Lung (tissue), 11 donors: ENCODE measurements at regions not wholly inside any gene's neighbourhood (a gene's known extent, or its start where the extent isn't known, plus 50 kb on each side); places are given as distances from the start of the nearest gene placed in this dataset.

Experiments used
- ATAC-seq: fragments of 200-7000 bp; cut with Tn5 transposase; one replicate; pipeline ENCODE4 v1.9.1; 2020; ENCODE audit warnings: moderate number of reproducible peaks; ENCODE audit not compliant: insufficient read depth, low FRiP score
- DNase-seq, 3 donors: peaks; one replicate each; pipeline ENCODE4 v3.0.0-alpha.2; 2013 to 2017
- H3K27ac ChIP-seq, 2 donors: one replicate each; pipeline ENCODE4 v1.5.1; 2013; ENCODE audit warnings: mild to moderate bottlenecking in 2 of 2, moderate library complexity in 2 of 2, control low read depth in 1 of 2, inconsistent platforms in 1 of 2, low read depth in 1 of 2, low read length in 1 of 2
- H3K27me3 ChIP-seq, 3 donors: one replicate each; pipeline ENCODE4 v1.5.1; 2013; ENCODE audit warnings: low read length in 2 of 3; ENCODE audit not compliant: control insufficient read depth in 3 of 3, insufficient read depth in 3 of 3
- H3K36me3 ChIP-seq, 4 donors: one replicate each; pipeline ENCODE4 v1.5.1; 2013; ENCODE audit warnings: low read length in 4 of 4, mild to moderate bottlenecking in 1 of 4, moderate library complexity in 1 of 4; ENCODE audit not compliant: control insufficient read depth in 4 of 4, insufficient read depth in 4 of 4
- H3K4me1 ChIP-seq, 5 donors: one replicate each; pipeline ENCODE4 v1.5.1; 2013; ENCODE audit warnings: low read length in 5 of 5, mild to moderate bottlenecking in 2 of 5, moderate library complexity in 1 of 5; ENCODE audit not compliant: control insufficient read depth in 5 of 5, insufficient read depth in 5 of 5
- H3K4me3 ChIP-seq: one replicate; pipeline ENCODE4 v1.5.1; 2013; ENCODE audit warnings: mild to moderate bottlenecking, control low read depth, moderate library complexity
- H3K9ac ChIP-seq, 2 donors: one replicate each; pipeline ENCODE4 v1.5.1; 2013; ENCODE audit warnings: low read length in 2 of 2, control low read depth in 1 of 2; ENCODE audit not compliant: insufficient read depth in 1 of 2
- H3K9me3 ChIP-seq, 4 donors: one replicate each; pipeline ENCODE4 v1.5.1; 2013; ENCODE audit warnings: low read length in 3 of 4, mild to moderate bottlenecking in 1 of 4, moderate library complexity in 1 of 4; ENCODE audit not compliant: control insufficient read depth in 4 of 4, insufficient read depth in 3 of 4
- WGBS, 2 donors: extraction: QIAGEN DNeasy Blood & Tissue Kit; methylation state at CpG; one replicate each; pipeline ENCODE4 v1.1.7; 2013; 5-methylcytosine and 5-hydroxymethylcytosine counted together
- TF ChIP-seq, protein P1 (sequence below): IDR thresholded peaks from 2 replicates; pipeline ENCODE4 v1.5.1; 2012; ENCODE audit warnings: mild to moderate bottlenecking; ENCODE audit errors: control extremely low read depth, extremely low read depth
- donor health status: control.
- donor health status: control.
- donor health status: Bipolar disorder and iron deficiency.
- donor health status: healthy.
- donor health status: DM: yes; HTN: yes; CAD: no.

DNA sequence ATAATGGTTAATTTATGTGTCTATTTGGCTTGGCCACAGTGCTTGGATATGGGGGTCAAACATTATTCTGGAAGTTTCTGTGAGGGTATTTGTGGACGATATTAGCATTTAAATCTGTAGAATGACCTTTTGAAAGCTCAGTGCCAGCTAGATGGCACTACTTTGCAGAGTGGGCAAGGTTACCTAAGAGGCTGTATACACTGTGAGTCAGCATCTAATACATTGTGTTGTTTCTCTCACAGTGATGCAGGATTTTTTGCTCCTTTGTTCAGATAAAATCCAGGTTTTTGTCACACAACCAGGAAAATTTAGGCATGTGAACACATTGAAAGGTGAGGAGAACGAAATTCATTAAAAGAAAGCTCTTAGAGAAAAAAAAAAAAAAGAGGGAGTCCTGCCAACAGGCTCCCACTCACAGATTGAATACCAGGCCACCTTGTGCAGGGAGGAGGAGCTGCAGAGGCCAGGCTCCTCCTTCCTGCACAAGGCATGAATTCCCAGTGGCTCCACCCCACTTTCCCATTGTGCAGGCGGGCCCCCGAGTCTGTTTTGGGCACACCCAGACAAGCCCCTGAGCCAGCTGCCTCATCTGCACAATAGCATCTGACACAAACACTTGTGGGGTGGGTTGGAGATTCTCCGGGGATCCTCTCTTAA is 551.0 kb upstream of the ATXN8OS start:
- WGBS, 2 donors, result 68 to 85% methylated on average over 5 of the region's 5 CpGs
- no peaks in the 10 kb centered on the region for H3K9me3 ChIP-seq
- TF ChIP-seq, protein P1, sequence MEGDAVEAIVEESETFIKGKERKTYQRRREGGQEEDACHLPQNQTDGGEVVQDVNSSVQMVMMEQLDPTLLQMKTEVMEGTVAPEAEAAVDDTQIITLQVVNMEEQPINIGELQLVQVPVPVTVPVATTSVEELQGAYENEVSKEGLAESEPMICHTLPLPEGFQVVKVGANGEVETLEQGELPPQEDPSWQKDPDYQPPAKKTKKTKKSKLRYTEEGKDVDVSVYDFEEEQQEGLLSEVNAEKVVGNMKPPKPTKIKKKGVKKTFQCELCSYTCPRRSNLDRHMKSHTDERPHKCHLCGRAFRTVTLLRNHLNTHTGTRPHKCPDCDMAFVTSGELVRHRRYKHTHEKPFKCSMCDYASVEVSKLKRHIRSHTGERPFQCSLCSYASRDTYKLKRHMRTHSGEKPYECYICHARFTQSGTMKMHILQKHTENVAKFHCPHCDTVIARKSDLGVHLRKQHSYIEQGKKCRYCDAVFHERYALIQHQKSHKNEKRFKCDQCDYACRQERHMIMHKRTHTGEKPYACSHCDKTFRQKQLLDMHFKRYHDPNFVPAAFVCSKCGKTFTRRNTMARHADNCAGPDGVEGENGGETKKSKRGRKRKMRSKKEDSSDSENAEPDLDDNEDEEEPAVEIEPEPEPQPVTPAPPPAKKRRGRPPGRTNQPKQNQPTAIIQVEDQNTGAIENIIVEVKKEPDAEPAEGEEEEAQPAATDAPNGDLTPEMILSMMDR, result no peak

DNA sequence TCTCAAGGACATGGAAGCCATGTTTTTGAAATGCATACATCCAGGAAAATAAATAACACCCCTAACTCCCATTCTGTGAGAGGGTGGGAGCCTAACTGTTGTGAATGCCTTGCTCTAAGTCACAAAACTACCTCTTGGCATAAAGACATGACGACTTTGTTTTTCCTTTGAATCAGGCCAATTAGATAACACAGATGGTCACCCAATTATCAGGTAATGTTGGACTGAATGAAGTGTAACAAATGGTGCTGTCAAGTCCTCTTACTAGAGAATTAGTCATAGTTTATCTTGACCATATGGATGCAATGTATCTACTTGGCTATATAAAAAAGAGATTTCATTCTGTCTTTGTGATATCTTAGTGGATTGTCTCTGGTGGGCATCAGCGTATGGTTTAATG is 553.6 kb upstream of the ATXN8OS start:
- TF ChIP-seq, protein P1, result no peak
- no peaks in the 10 kb centered on the region for H3K27me3 ChIP-seq
- H3K9me3 ChIP-seq, result no peaks in the 10 kb centered on the region
- DNase-seq (no peak), ATAC-seq (no peak)
- no peak overlapping the region for H3K9ac ChIP-seq
- H3K4me3 ChIP-seq, result no peak overlapping the region
- 76 to 80% methylated on average over 2 of the region's 2 CpGs for WGBS, 2 donors
- H3K4me1 ChIP-seq, result no peaks in the 10 kb centered on the region
- no peak overlapping the region for H3K27ac ChIP-seq
- no peaks in the 10 kb centered on the region for H3K36me3 ChIP-seq

More for the DNA sequence above, 551.0 kb upstream of the ATXN8OS start:
- Histone ChIP-seq H3K4me3 (no peak overlapping the region), H3K36me3 (no peaks in the 10 kb centered on the region), H3K27me3 (no peaks in the 10 kb centered on the region), H3K9ac (no peak overlapping the region), H3K27ac (no peak overlapping the region), H3K4me1 (no peaks in the 10 kb centered on the region)
- no peak for ATAC-seq
- DNase-seq, result no peak

DNA sequence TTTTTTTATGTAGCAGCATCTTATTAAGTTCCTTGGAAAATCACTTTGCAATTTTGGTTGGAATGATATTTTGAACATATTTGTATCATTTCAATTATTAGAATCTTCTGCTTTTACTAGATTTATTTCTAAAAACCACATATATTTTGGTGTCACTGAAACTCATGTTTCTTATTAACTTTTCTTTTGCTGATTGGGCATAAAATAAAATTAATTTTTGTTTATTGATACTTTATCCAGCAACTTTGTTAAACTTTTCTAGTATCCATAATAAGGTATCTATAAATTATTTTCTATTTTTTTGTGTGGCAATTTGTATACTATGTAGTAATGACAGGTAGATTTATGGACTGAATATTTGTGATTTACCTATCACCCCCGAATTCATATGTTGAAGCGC is 556.4 kb upstream of the ATXN8OS start:
- Histone ChIP-seq H3K27me3 (no peaks in the 10 kb centered on the region), H3K36me3 (no peaks in the 10 kb centered on the region), H3K4me1 (no peaks in the 10 kb centered on the region), H3K9ac (no peak overlapping the region), H3K4me3 (no peak overlapping the region), H3K9me3 (no peaks in the 10 kb centered on the region), H3K27ac (no peak overlapping the region)
- no peak for ATAC-seq
- TF ChIP-seq, protein P1, result no peak
- 96 to 97% methylated on average over 2 of the region's 2 CpGs for WGBS, 2 donors
- no peak for DNase-seq

DNA sequence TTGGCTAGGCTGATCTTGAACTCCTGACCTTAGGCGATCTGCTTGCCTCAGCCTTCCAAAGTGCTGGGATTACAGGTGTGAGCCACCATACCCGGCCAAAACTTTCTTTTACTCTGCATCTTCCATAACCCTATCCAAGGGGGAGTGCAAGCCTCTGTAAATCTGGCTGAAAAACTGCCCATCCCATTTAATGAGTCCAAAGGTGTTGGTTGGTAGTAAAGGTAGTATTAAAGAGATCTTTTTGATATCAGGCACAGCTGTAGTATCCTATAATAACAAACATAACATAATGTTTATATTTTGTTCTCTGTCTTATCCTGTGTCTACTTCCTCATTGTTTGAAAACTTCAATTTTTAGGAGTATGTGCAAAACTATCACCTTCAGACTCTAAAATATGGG is 559.8 kb upstream of the ATXN8OS start:
- H3K27ac ChIP-seq, result no peak overlapping the region
- H3K9me3 ChIP-seq, result no peaks in the 10 kb centered on the region
- DNase-seq, result no peak
- no peak overlapping the region for H3K9ac ChIP-seq
- H3K4me3 ChIP-seq, result no peak overlapping the region
- WGBS, 2 donors, result 78 to 84% methylated on average over 2 of the region's 2 CpGs
- H3K4me1 ChIP-seq, result no peaks in the 10 kb centered on the region
- ATAC-seq, result no peak
- no peaks in the 10 kb centered on the region for H3K27me3 ChIP-seq
- H3K36me3 ChIP-seq, result no peaks in the 10 kb centered on the region
- TF ChIP-seq, protein P1, result no peak
